GM12878 (cell line): ENCODE measurements at regions not wholly inside any gene's neighbourhood (a gene's known extent, or its start where the extent isn't known, plus 50 kb on each side); places are given as distances from the start of the nearest gene placed in this dataset.

Experiments used
- ATAC-seq: fragments of 200-7000 bp; cut with Tn5 transposase; 3 replicates; pipeline ENCODE4 v1.9.1; 2020; ENCODE audit warnings: mild to moderate bottlenecking, moderate library complexity
- BruUV-seq: library from RNA; stranded (reverse); fragments of 400-500 nt; replicated peaks from 2 replicates; lab custom pipeline; 2021; lab: Mats Ljungman, UMichigan
- CTCF ChIA-PET: fragments of 300-600 bp; sonication (Branson Sonifier 250); formaldehyde crosslinking; extraction: SDS; loops from one replicate; lab custom pipeline; 2021; ENCODE audit warnings: inconsistent platforms; lab: Yijun Ruan, JAX
- POLR2A ChIA-PET: fragments of 350-600 bp; formaldehyde crosslinking; extraction: SDS; loops from one replicate; lab custom pipeline; 2021; ENCODE audit warnings: inconsistent platforms; lab: Charles Lee
- RAD21 ChIA-PET: fragments of 300-600 bp; sonication (Branson Sonifier 250); formaldehyde crosslinking; loops from one replicate; lab custom pipeline; 2023; ENCODE audit warnings: antibody characterized with exemption; ENCODE audit not compliant: unreplicated experiment; lab: Charles Lee
- SMC1A ChIA-PET: fragments of 300-600 bp; sonication (Branson Sonifier 250); formaldehyde crosslinking; loops from one replicate; lab custom pipeline; 2023; ENCODE audit not compliant: unreplicated experiment, uncharacterized antibody; lab: Charles Lee
- DNase-seq: peaks from one replicate; pipeline ENCODE4 v3.0.0-alpha.2; 2011; ENCODE audit warnings: low read depth, low spot score
- FAIRE-seq: peaks from 3 replicates; lab custom pipeline; 2011; peaks lifted over from hg19 to GRCh38; lab: Jason Lieb, UNC
- H2AFZ ChIP-seq: 2 replicates; pipeline ENCODE4 v1.6.0; 2011; ENCODE audit warnings: low read depth, low read length, control low read depth; ENCODE audit not compliant: control insufficient read depth
- H3K27ac ChIP-seq: 2 replicates; pipeline ENCODE4 v1.5.1; 2011; ENCODE audit warnings: control low read depth; ENCODE audit not compliant: control insufficient read depth, insufficient read depth
- H3K27me3 ChIP-seq, 2 experiments: replicated peaks in 1 of 2; 2 replicates each; pipeline versions ENCODE4 v1.6.0 to v1.6.1; 2011; ENCODE audit warnings: low read length in 1 of 2; ENCODE audit not compliant: control insufficient read depth in 2 of 2, insufficient read depth in 2 of 2
- H3K36me3 ChIP-seq, 2 experiments: 2 replicates each; pipeline ENCODE4 v1.5.1; 2011; ENCODE audit warnings: low read length in 1 of 2; ENCODE audit not compliant: control insufficient read depth in 2 of 2, insufficient read depth in 2 of 2
- H3K4me1 ChIP-seq: 2 replicates; pipeline ENCODE4 v1.6.1; 2011; ENCODE audit warnings: mild to moderate bottlenecking, low read length, moderate library complexity, mixed read lengths; ENCODE audit not compliant: control insufficient read depth, insufficient read depth
- H3K4me2 ChIP-seq: 2 replicates; pipeline ENCODE4 v1.6.0; 2011; ENCODE audit warnings: control low read depth; ENCODE audit not compliant: control insufficient read depth, insufficient read depth
- H3K4me3 ChIP-seq: fragments of 200-600 bp; sonication (generic); 2 replicates; pipeline ENCODE4 v1.5.1; 2016
- H3K79me2 ChIP-seq: 2 replicates; pipeline ENCODE4 v1.6.0; 2011; ENCODE audit warnings: low read length; ENCODE audit not compliant: control insufficient read depth, insufficient read depth
- H3K9ac ChIP-seq: 2 replicates; pipeline ENCODE4 v1.8.0; 2011; ENCODE audit warnings: low read length, control low read depth, mixed read lengths; ENCODE audit not compliant: control insufficient read depth, insufficient read depth
- H3K9me3 ChIP-seq: replicated peaks from 3 replicates; pipeline ENCODE4 v1.5.1; 2011; ENCODE audit warnings: mild to moderate bottlenecking, low read length; ENCODE audit not compliant: control insufficient read depth, insufficient read depth
- H4K20me1 ChIP-seq: 2 replicates; pipeline ENCODE4 v1.6.0; 2011; ENCODE audit not compliant: control insufficient read depth, insufficient read depth
- BRCA1 ChIP-seq: IDR thresholded peaks from 2 replicates; pipeline ENCODE4 v1.6.1; 2011; ENCODE audit warnings: low read depth, low read length, improper control_type of control experiment
- EGR1 ChIP-seq, 2 experiments: IDR thresholded peaks; 1 replicate in 1 of 2; 2 replicates in 1 of 2; pipeline ENCODE4 v1.6.1; 2011 to 2012; ENCODE audit warnings: low read depth in 2 of 2, low read length in 2 of 2, borderline replicate concordance in 1 of 2, mild to moderate bottlenecking in 1 of 2, moderate library complexity in 1 of 2
- ELK1 ChIP-seq: IDR thresholded peaks from 2 replicates; pipeline ENCODE4 v1.6.1; 2012; ENCODE audit warnings: low read depth, low read length, improper control_type of control experiment
- HDAC6 ChIP-seq: fragments of 200-600 bp; sonication (generic); IDR thresholded peaks from one replicate; pipeline ENCODE4 v1.8.0; 2017; ENCODE audit warnings: antibody characterized with exemption; ENCODE audit not compliant: unreplicated experiment
- LARP7 ChIP-seq: fragments of 450-650 bp; IDR thresholded peaks from 2 replicates; pipeline ENCODE4 v1.6.1; 2017; ENCODE audit warnings: mild to moderate bottlenecking
- NR2C2 ChIP-seq: IDR thresholded peaks from 2 replicates; pipeline ENCODE4 v1.6.1; 2011; ENCODE audit warnings: borderline replicate concordance, low read depth; ENCODE audit not compliant: control insufficient read depth, insufficient read length
- SKIL ChIP-seq: fragments of 450-650 bp; IDR thresholded peaks from 2 replicates; pipeline ENCODE4 v1.6.1; 2017; ENCODE audit warnings: mild to moderate bottlenecking, low read depth, inconsistent platforms; ENCODE audit not compliant: poor library complexity, severe bottlenecking
- SMARCA5 ChIP-seq: fragments of 450-650 bp; IDR thresholded peaks from 2 replicates; pipeline ENCODE4 v1.6.1; 2017; ENCODE audit warnings: mild to moderate bottlenecking
- YY1 ChIP-seq: IDR thresholded peaks from 2 replicates; pipeline ENCODE4 v1.6.1; 2011; ENCODE audit warnings: low read depth, mild to moderate bottlenecking, low read length
- WGBS: methylation state at CpG from one replicate; pipeline ENCODE4 v1.1.6; 2016; ENCODE audit warnings: low lambda C conversion rate; ENCODE audit not compliant: insufficient replicate concordance, insufficient coverage; ENCODE audit errors: missing lambda C conversion rate; 5-methylcytosine and 5-hydroxymethylcytosine counted together
- in situ Hi-C: fragments of 300-500 bp; cut with MboI; formaldehyde crosslinking; loops from 9 replicates; pipeline ENCODE4 v1.14.3; 2018; ENCODE audit warnings: mixed read lengths
- intact Hi-C: fragments of 100-400 bp; cut with micrococcal nuclease; formaldehyde crosslinking; loops from one replicate; pipeline ENCODE4 v1.14.2; 2022; ENCODE audit not compliant: unreplicated experiment

- TF ChIP-seq SKIL (no peak), NR2C2 (no peak), SMARCA5 (no peak)
These were observed 354.9 kb downstream of the SHANK2 start (continued) for GRCh38 chr11:70897429-70897828.

GRCh38 chr11:70899616-70900015 is 352.8 kb downstream of the SHANK2 start:
- in situ Hi-C loops, result no loop called here
- intact Hi-C loops, result no loop called here

More at GRCh38 chr11:70899616-70900015, 352.8 kb downstream of the SHANK2 start:
- SMC1A ChIA-PET, result no interaction called here
- Histone ChIP-seq H3K4me3 (no peak overlapping the region), H3K36me3 (no peaks in the 10 kb centered on the region), H4K20me1 (no peaks in the 10 kb centered on the region), H3K4me1 (no peaks in the 10 kb centered on the region), H3K27me3 (no peaks in the 10 kb centered on the region), H2AFZ (no peak overlapping the region), H3K9ac (no peak overlapping the region), H3K27ac (no peak overlapping the region), H3K79me2 (no peaks in the 10 kb centered on the region), H3K9me3 (peaks cover 1% of the 10 kb centered on the region; the same call in 2 of the 3 replicates), H3K4me2 (no peak overlapping the region)
- RAD21 ChIA-PET, result no interaction called here
- CTCF ChIA-PET, result no interaction called here
- BruUV-seq, result no TSS peak
- POLR2A ChIA-PET, result no interaction called here
- no peak for DNase-seq
- ATAC-seq, result no peak
- no peak for FAIRE-seq
- TF ChIP-seq YY1 (no peak), BRCA1 (no peak), ELK1 (no peak), LARP7 (no peak), HDAC6 (no peak), EGR1 (IDR thresholded peaks at IDR 0.05; ENCODE audit: borderline replicate concordance in 1 of 2, low read depth in 2 of 2, low read length in 2 of 2) (no peak)
- 35% methylated on average over 6 of the region's 6 CpGs for WGBS
